Central memory CD8-positive, alpha-beta T cell (primary cell): ENCODE measurements at regions not wholly inside any gene's neighbourhood (a gene's known extent, or its start where the extent isn't known, plus 50 kb on each side); places are given as distances from the start of the nearest gene placed in this dataset.

ENCODE experiments used
- ATAC-seq: fragments of 150-1000 bp; cut with Tn5 transposase; replicated peaks from 2 replicates; pipeline ENCODE4 v1.10.0; 2022; ENCODE audit warnings: mild to moderate bottlenecking, moderate FRiP score, moderate number of reproducible peaks; ENCODE audit not compliant: poor library complexity, severe bottlenecking; ENCODE audit errors: extremely low read depth
- DNase-seq, 2 donors: peaks; one replicate each; pipeline ENCODE4 v3.0.0; 2021; ENCODE audit warnings: low spot score in 2 of 2
- H3K27ac Mint-ChIP-seq: one replicate; pipeline ENCODE4 v1.8.0; 2022; ENCODE audit warnings: low read depth, mild to moderate bottlenecking, moderate library complexity, mixed read lengths
- H3K27me3 Mint-ChIP-seq: one replicate; pipeline ENCODE4 v1.8.0; 2022; ENCODE audit warnings: mixed read lengths
- H3K36me3 Mint-ChIP-seq: one replicate; pipeline ENCODE4 v1.8.0; 2022; ENCODE audit warnings: mild to moderate bottlenecking, moderate library complexity, mixed read lengths; ENCODE audit not compliant: insufficient read depth
- H3K4me1 Mint-ChIP-seq: one replicate; pipeline ENCODE4 v1.8.0; 2022; ENCODE audit warnings: mixed read lengths
- H3K4me3 Mint-ChIP-seq: one replicate; pipeline ENCODE4 v1.8.0; 2022; ENCODE audit warnings: mild to moderate bottlenecking, moderate library complexity, mixed read lengths
- H3K9me3 Mint-ChIP-seq: one replicate; pipeline ENCODE4 v1.8.0; 2022; ENCODE audit warnings: mixed read lengths

- ATAC-seq (no peak), DNase-seq (no peak)
- H3K36me3 Mint-ChIP-seq = peaks cover 1% of the 10 kb centered on the region
- H3K27me3 Mint-ChIP-seq = peaks cover 28% of the 10 kb centered on the region
- no peaks in the 10 kb centered on the region for H3K9me3 Mint-ChIP-seq
- H3K27ac Mint-ChIP-seq = no peak overlapping the region
- no peak overlapping the region for H3K4me3 Mint-ChIP-seq
- H3K4me1 Mint-ChIP-seq = no peaks in the 10 kb centered on the region
These were observed 170.9 kb upstream of the ZNF507 start for GRCh38 chr19:32174386-32175113.

GRCh38 chr19:32176591-32176990 is 168.8 kb upstream of the ZNF507 start:
- H3K4me3 Mint-ChIP-seq = no peak overlapping the region
- H3K9me3 Mint-ChIP-seq = no peaks in the 10 kb centered on the region
- H3K36me3 Mint-ChIP-seq = peaks cover 1% of the 10 kb centered on the region
- no peak overlapping the region for H3K27ac Mint-ChIP-seq
- no peak for DNase-seq
- H3K27me3 Mint-ChIP-seq = peaks cover 18% of the 10 kb centered on the region
- no peaks in the 10 kb centered on the region for H3K4me1 Mint-ChIP-seq
- ATAC-seq = no peak

- H3K9me3 Mint-ChIP-seq = no peaks in the 10 kb centered on the region
- no peaks in the 10 kb centered on the region for H3K4me1 Mint-ChIP-seq
- no peak overlapping the region for H3K27ac Mint-ChIP-seq
- peaks cover 18% of the 10 kb centered on the region for H3K27me3 Mint-ChIP-seq
- peaks cover 1% of the 10 kb centered on the region for H3K36me3 Mint-ChIP-seq
- no peak for ATAC-seq
- no peak for DNase-seq
- no peak overlapping the region for H3K4me3 Mint-ChIP-seq
These were observed 167.7 kb upstream of the ZNF507 start for GRCh38 chr19:32177686-32178085.

- H3K36me3 Mint-ChIP-seq = peaks cover 1% of the 10 kb centered on the region
- ATAC-seq = no peak
- H3K27me3 Mint-ChIP-seq = peaks cover 18% of the 10 kb centered on the region
- no peak for DNase-seq
- H3K4me1 Mint-ChIP-seq = no peaks in the 10 kb centered on the region
- H3K4me3 Mint-ChIP-seq = no peak overlapping the region
- H3K27ac Mint-ChIP-seq = no peak overlapping the region
- peaks cover 2% of the 10 kb centered on the region for H3K9me3 Mint-ChIP-seq
These were observed 167.0 kb upstream of the ZNF507 start for GRCh38 chr19:32178401-32178800.

- Mint-ChIP-seq H3K27ac (no peak overlapping the region), H3K9me3 (peaks cover 4% of the 10 kb centered on the region), H3K4me1 (no peaks in the 10 kb centered on the region), H3K4me3 (no peak overlapping the region), H3K36me3 (peaks cover 1% of the 10 kb centered on the region), H3K27me3 (peaks cover 18% of the 10 kb centered on the region)
- no peak for ATAC-seq
- no peak for DNase-seq
These were observed 166.5 kb upstream of the ZNF507 start for GRCh38 chr19:32178956-32179355.

- no peak for ATAC-seq
- no peak for DNase-seq
- Mint-ChIP-seq H3K27me3 (peaks cover 18% of the 10 kb centered on the region), H3K36me3 (no peaks in the 10 kb centered on the region), H3K27ac (no peak overlapping the region), H3K4me3 (no peak overlapping the region), H3K9me3 (peaks cover 4% of the 10 kb centered on the region), H3K4me1 (no peaks in the 10 kb centered on the region)
These were observed 164.0 kb upstream of the ZNF507 start for GRCh38 chr19:32181216-32181920.

- H3K4me3 Mint-ChIP-seq = no peak overlapping the region
- H3K9me3 Mint-ChIP-seq = peaks cover 4% of the 10 kb centered on the region
- peaks cover 2% of the 10 kb centered on the region for H3K36me3 Mint-ChIP-seq
- ATAC-seq (no peak), DNase-seq (no peak)
- no peak overlapping the region for H3K27ac Mint-ChIP-seq
- H3K4me1 Mint-ChIP-seq = no peaks in the 10 kb centered on the region
- H3K27me3 Mint-ChIP-seq = peaks cover 22% of the 10 kb centered on the region
These were observed 158.7 kb upstream of the ZNF507 start for GRCh38 chr19:32186542-32187330.

- Mint-ChIP-seq H3K4me3 (no peak overlapping the region), H3K27ac (no peak overlapping the region), H3K9me3 (no peaks in the 10 kb centered on the region), H3K36me3 (peaks cover 2% of the 10 kb centered on the region), H3K27me3 (peaks cover 36% of the 10 kb centered on the region), H3K4me1 (no peaks in the 10 kb centered on the region)
- ATAC-seq = no peak
- DNase-seq = no peak
These were observed 156.5 kb upstream of the ZNF507 start for GRCh38 chr19:32188921-32189320.

GRCh38 chr19:32189956-32190706 is 155.3 kb upstream of the ZNF507 start:
- Mint-ChIP-seq H3K27me3 (peaks cover 45% of the 10 kb centered on the region), H3K9me3 (no peaks in the 10 kb centered on the region), H3K4me1 (no peaks in the 10 kb centered on the region), H3K27ac (no peak overlapping the region), H3K4me3 (no peak overlapping the region), H3K36me3 (peaks cover 2% of the 10 kb centered on the region)
- DNase-seq = no peak
- ATAC-seq = no peak

GRCh38 chr19:32191921-32192320 is 153.5 kb upstream of the ZNF507 start:
- peaks cover 2% of the 10 kb centered on the region for H3K36me3 Mint-ChIP-seq
- no peak overlapping the region for H3K4me3 Mint-ChIP-seq
- H3K27me3 Mint-ChIP-seq = peaks cover 41% of the 10 kb centered on the region
- no peak overlapping the region for H3K27ac Mint-ChIP-seq
- DNase-seq (no peak), ATAC-seq (no peak)
- H3K4me1 Mint-ChIP-seq = no peaks in the 10 kb centered on the region
- no peaks in the 10 kb centered on the region for H3K9me3 Mint-ChIP-seq

GRCh38 chr19:32195706-32196610 is 149.5 kb upstream of the ZNF507 start:
- no peak for ATAC-seq
- DNase-seq = no peak
- Mint-ChIP-seq H3K27me3 (peaks cover 25% of the 10 kb centered on the region), H3K36me3 (no peaks in the 10 kb centered on the region), H3K9me3 (no peaks in the 10 kb centered on the region), H3K4me1 (peaks cover 1% of the 10 kb centered on the region), H3K27ac (no peak overlapping the region), H3K4me3 (no peak overlapping the region)
